Activated naive CD8-positive, alpha-beta T cell (primary cell): ENCODE measurements at regions not wholly inside any gene's neighbourhood (a gene's known extent, or its start where the extent isn't known, plus 50 kb on each side); places are given as distances from the start of the nearest gene placed in this dataset.

Experiments
- H3K27ac Mint-ChIP-seq: one replicate; pipeline ENCODE4 v1.8.0; 2021; ENCODE audit warnings: mixed read lengths
- H3K27me3 Mint-ChIP-seq: one replicate; pipeline ENCODE4 v1.8.0; 2021; ENCODE audit warnings: mixed read lengths
- H3K36me3 Mint-ChIP-seq: one replicate; pipeline ENCODE4 v1.8.0; 2021; ENCODE audit warnings: mixed read lengths
- H3K4me1 Mint-ChIP-seq: one replicate; pipeline ENCODE4 v1.8.0; 2021; ENCODE audit warnings: low read depth, mixed read lengths
- H3K4me3 Mint-ChIP-seq: one replicate; pipeline ENCODE4 v1.8.0; 2021; ENCODE audit warnings: mild to moderate bottlenecking, mixed read lengths
- H3K9me3 Mint-ChIP-seq: one replicate; pipeline ENCODE4 v1.8.0; 2021; ENCODE audit warnings: low read depth, mixed read lengths

- no peaks in the 10 kb centered on the region for H3K4me1 Mint-ChIP-seq
- no peak overlapping the region for H3K4me3 Mint-ChIP-seq
- H3K9me3 Mint-ChIP-seq, result no peaks in the 10 kb centered on the region
- H3K36me3 Mint-ChIP-seq, result no peaks in the 10 kb centered on the region
- no peak overlapping the region for H3K27ac Mint-ChIP-seq
- H3K27me3 Mint-ChIP-seq, result no peaks in the 10 kb centered on the region
These were observed 352.7 kb downstream of the ARL6IP6 start for GRCh38 chr2:153071090-153071489.

DNA sequence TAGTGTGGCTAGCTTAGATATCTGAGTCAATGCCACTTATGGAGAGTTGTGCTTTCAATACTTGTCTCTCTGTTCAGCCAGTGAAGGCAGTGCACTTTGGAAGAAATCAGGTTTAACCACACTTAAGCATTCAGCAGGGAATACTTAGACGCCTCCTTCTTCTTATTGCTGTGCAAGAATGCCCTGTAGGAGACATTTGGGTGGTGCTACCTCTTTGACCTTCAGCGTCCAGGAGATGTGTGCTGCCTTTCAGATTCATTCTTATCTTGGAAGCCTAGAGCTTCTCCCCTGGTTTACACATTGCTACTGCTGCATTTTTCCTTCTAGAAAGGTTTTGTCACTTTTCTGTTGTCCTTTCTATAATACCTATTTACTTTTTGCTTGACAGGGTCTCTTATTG is 350.5 kb downstream of the ARL6IP6 start:
- Mint-ChIP-seq H3K27ac (no peak overlapping the region), H3K27me3 (no peaks in the 10 kb centered on the region), H3K4me3 (no peak overlapping the region), H3K36me3 (no peaks in the 10 kb centered on the region), H3K4me1 (no peaks in the 10 kb centered on the region), H3K9me3 (no peaks in the 10 kb centered on the region)

DNA sequence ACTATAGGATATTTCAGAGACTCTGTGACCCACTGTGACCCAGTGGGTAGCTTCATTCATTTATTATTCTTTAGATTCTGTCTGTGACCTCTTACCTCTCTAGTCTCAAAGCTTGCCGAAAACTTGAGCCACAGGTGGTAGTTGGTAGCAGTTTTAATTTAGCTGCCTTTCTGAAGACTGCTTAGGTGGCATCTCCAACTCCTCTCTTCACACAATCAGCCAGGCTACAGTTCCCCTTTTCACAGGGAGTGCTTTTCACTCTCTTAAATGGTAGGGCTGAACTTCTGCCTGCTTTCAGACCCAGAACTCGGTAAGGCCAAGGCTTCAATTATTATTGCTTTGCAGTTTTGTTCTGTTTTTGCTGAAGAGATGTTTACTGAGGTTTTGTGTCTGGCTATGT is 349.6 kb downstream of the ARL6IP6 start:
- Mint-ChIP-seq H3K36me3 (no peaks in the 10 kb centered on the region), H3K9me3 (no peaks in the 10 kb centered on the region), H3K4me3 (no peak overlapping the region), H3K4me1 (no peaks in the 10 kb centered on the region), H3K27ac (no peak overlapping the region), H3K27me3 (no peaks in the 10 kb centered on the region)

- no peak overlapping the region for H3K27ac Mint-ChIP-seq
- H3K9me3 Mint-ChIP-seq, result no peaks in the 10 kb centered on the region
- no peaks in the 10 kb centered on the region for H3K36me3 Mint-ChIP-seq
- H3K27me3 Mint-ChIP-seq, result no peaks in the 10 kb centered on the region
- no peaks in the 10 kb centered on the region for H3K4me1 Mint-ChIP-seq
- H3K4me3 Mint-ChIP-seq, result no peak overlapping the region
These were observed 341.1 kb downstream of the ARL6IP6 start for GRCh38 chr2:153059338-153060052.

DNA sequence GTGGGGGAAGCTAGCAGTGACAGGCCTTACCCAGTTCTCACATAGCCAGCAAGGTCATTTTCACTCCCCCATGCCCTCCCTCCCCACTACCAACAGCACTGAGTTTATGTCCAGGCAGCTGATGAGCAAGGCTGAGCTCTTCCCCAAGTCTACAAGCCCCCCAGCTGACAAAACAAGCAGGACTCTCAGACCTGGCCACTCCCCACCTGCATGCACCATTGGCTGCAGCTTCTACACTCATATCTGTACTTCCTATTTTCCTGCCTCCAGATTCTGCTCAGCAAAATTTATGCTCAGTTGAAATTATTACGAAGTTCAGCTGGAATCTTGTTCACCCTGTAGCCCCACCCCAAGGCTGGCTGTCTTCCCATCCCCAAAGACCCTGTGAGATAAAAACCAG is 339.3 kb downstream of the ARL6IP6 start:
- Mint-ChIP-seq H3K27me3 (no peaks in the 10 kb centered on the region), H3K36me3 (no peaks in the 10 kb centered on the region), H3K4me1 (no peaks in the 10 kb centered on the region), H3K27ac (no peak overlapping the region), H3K4me3 (no peak overlapping the region), H3K9me3 (no peaks in the 10 kb centered on the region)

GRCh38 chr2:153055182-153055581 is 336.8 kb downstream of the ARL6IP6 start:
- H3K27me3 Mint-ChIP-seq, result no peaks in the 10 kb centered on the region
- no peaks in the 10 kb centered on the region for H3K36me3 Mint-ChIP-seq
- H3K4me3 Mint-ChIP-seq, result no peak overlapping the region
- H3K9me3 Mint-ChIP-seq, result no peaks in the 10 kb centered on the region
- H3K27ac Mint-ChIP-seq, result no peak overlapping the region
- no peaks in the 10 kb centered on the region for H3K4me1 Mint-ChIP-seq

GRCh38 chr2:153052807-153053559 is 334.6 kb downstream of the ARL6IP6 start:
- Mint-ChIP-seq H3K9me3 (no peaks in the 10 kb centered on the region), H3K27me3 (no peaks in the 10 kb centered on the region), H3K27ac (no peak overlapping the region), H3K36me3 (no peaks in the 10 kb centered on the region), H3K4me3 (no peak overlapping the region), H3K4me1 (no peaks in the 10 kb centered on the region)

DNA sequence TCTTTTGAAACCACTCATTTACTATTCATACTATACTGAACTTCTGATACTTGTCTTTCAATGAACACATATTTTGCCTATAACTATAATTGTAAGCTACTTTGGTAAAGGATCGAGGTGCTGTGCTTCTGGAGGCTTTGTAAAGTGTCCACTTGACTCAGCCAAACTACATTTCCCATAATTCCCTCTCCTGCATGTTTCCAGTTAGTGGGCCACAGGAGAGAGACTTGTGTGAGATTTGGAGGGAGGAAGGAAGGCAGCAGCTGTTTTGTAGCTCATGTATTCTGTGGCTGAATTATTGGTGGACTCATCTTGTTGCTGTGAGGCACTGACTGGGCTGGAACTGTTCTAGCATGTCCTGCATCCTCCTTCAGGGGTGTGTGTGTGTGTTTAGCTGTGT is 328.8 kb downstream of the ARL6IP6 start:
- no peaks in the 10 kb centered on the region for H3K9me3 Mint-ChIP-seq
- H3K4me3 Mint-ChIP-seq, result no peak overlapping the region
- H3K4me1 Mint-ChIP-seq, result no peaks in the 10 kb centered on the region
- H3K27me3 Mint-ChIP-seq, result no peaks in the 10 kb centered on the region
- no peaks in the 10 kb centered on the region for H3K36me3 Mint-ChIP-seq
- no peak overlapping the region for H3K27ac Mint-ChIP-seq

DNA sequence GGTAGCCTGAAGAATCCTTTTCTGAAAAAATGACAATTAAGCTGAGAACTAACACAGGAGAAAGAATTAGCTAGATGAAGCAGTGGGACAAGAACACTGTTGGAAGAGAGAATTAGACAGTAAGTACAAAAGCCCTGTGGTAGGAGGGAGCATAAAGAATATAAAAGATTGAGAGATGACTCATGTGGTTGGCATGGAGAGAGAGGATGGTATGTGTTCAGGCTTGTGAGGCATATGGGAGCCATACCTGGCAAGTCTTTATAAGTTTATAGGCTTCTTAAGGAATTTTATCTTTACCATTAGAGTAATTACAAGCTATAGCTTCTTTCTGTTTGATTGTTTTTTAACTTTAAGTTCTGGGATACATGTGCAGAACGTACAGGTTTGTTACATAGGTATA is 325.0 kb downstream of the ARL6IP6 start:
- no peaks in the 10 kb centered on the region for H3K36me3 Mint-ChIP-seq
- no peaks in the 10 kb centered on the region for H3K4me1 Mint-ChIP-seq
- H3K27ac Mint-ChIP-seq, result no peak overlapping the region
- H3K9me3 Mint-ChIP-seq, result no peaks in the 10 kb centered on the region
- H3K4me3 Mint-ChIP-seq, result no peak overlapping the region
- H3K27me3 Mint-ChIP-seq, result peaks cover 2% of the 10 kb centered on the region

DNA sequence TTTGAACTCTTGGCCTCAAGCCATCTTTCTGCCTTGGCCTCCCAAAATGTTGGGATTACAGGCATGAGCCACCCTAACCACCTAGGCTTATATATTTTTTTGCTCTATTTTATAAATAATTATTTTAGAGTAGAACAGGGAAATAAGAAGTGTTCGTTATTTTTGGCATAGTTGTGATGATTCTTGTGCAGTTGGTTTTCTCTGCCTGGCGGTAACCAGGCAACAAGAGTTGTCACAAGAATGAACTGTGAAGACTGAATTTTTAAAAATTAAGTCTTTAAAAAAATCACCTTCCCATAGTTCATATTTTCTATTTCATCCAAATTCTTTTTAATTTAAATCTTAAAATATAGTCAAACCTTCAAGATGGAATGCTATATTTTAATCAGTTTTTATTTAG is 310.2 kb downstream of the ARL6IP6 start:
- no peaks in the 10 kb centered on the region for H3K36me3 Mint-ChIP-seq
- no peak overlapping the region for H3K27ac Mint-ChIP-seq
- H3K4me1 Mint-ChIP-seq, result no peaks in the 10 kb centered on the region

GRCh38 chr2:153027533-153027932 is 309.1 kb downstream of the ARL6IP6 start:
- no peaks in the 10 kb centered on the region for H3K36me3 Mint-ChIP-seq
- no peaks in the 10 kb centered on the region for H3K9me3 Mint-ChIP-seq
- H3K4me3 Mint-ChIP-seq, result no peak overlapping the region
- H3K4me1 Mint-ChIP-seq, result no peaks in the 10 kb centered on the region
- H3K27ac Mint-ChIP-seq, result no peak overlapping the region
- H3K27me3 Mint-ChIP-seq, result no peaks in the 10 kb centered on the region

More for the DNA sequence above, 310.2 kb downstream of the ARL6IP6 start:
- H3K27me3 Mint-ChIP-seq, result no peaks in the 10 kb centered on the region
- H3K4me3 Mint-ChIP-seq, result no peak overlapping the region
- no peaks in the 10 kb centered on the region for H3K9me3 Mint-ChIP-seq

GRCh38 chr2:153020201-153020600 is 301.8 kb downstream of the ARL6IP6 start:
- no peaks in the 10 kb centered on the region for H3K27me3 Mint-ChIP-seq
- no peaks in the 10 kb centered on the region for H3K4me1 Mint-ChIP-seq
- H3K4me3 Mint-ChIP-seq, result no peak overlapping the region
- peaks cover 18% of the 10 kb centered on the region for H3K9me3 Mint-ChIP-seq
- H3K27ac Mint-ChIP-seq, result no peak overlapping the region
- no peaks in the 10 kb centered on the region for H3K36me3 Mint-ChIP-seq

- no peak overlapping the region for H3K27ac Mint-ChIP-seq
- H3K36me3 Mint-ChIP-seq, result no peaks in the 10 kb centered on the region
These were observed 286.8 kb downstream of the ARL6IP6 start for GRCh38 chr2:153005071-153005730.

GRCh38 chr2:153004627-153005026 is 286.2 kb downstream of the ARL6IP6 start:
- no peaks in the 10 kb centered on the region for H3K36me3 Mint-ChIP-seq
- no peaks in the 10 kb centered on the region for H3K9me3 Mint-ChIP-seq
- H3K27me3 Mint-ChIP-seq, result no peaks in the 10 kb centered on the region
- no peaks in the 10 kb centered on the region for H3K4me1 Mint-ChIP-seq
- H3K4me3 Mint-ChIP-seq, result no peak overlapping the region
- no peak overlapping the region for H3K27ac Mint-ChIP-seq

More at GRCh38 chr2:153005071-153005730, 286.8 kb downstream of the ARL6IP6 start:
- H3K27me3 Mint-ChIP-seq, result no peaks in the 10 kb centered on the region
- H3K4me3 Mint-ChIP-seq, result no peak overlapping the region
- H3K4me1 Mint-ChIP-seq, result no peaks in the 10 kb centered on the region
- no peaks in the 10 kb centered on the region for H3K9me3 Mint-ChIP-seq

- Mint-ChIP-seq H3K9me3 (peaks cover 6% of the 10 kb centered on the region), H3K27me3 (peaks cover 3% of the 10 kb centered on the region)
These were observed 255.7 kb downstream of the ARL6IP6 start for GRCh38 chr2:152974146-152974545.

More at GRCh38 chr2:152974146-152974545, 255.7 kb downstream of the ARL6IP6 start:
- Mint-ChIP-seq H3K4me1 (no peaks in the 10 kb centered on the region), H3K36me3 (no peaks in the 10 kb centered on the region), H3K27ac (no peak overlapping the region), H3K4me3 (no peak overlapping the region)
